C4-2B (cell line): ENCODE measurements at regions not wholly inside any gene's neighbourhood (a gene's known extent, or its start where the extent isn't known, plus 50 kb on each side); places are given as distances from the start of the nearest gene placed in this dataset.

Experiments used
- ZFX ChIP-seq: fragments of 450-650 bp; IDR thresholded peaks from 2 replicates; pipeline ENCODE4 v1.6.1; 2017
- TF ChIP-seq, protein P1 (sequence below): fragments of 450-650 bp; conservative IDR thresholded peaks from 2 replicates; pipeline ENCODE4 v1.5.1; 2017; ENCODE audit warnings: mild to moderate bottlenecking

DNA sequence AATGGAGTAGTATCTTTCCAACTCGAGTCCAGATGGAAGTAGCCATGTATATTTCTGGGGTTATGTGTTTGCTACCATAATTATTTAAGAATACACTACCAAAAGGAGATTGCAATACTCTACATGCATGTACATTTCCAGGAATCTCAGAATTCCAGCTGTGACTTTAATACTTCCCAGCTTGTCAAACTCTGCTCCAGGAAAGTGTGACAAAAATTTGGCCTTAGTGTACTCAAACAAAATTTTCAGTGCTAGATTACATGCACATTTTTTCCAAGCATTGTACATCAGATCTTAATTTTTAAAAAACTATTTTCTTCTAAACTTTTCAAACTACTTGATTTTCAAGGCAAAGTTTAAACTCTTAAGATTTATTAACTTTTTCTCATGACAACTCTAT is 1791.6 kb downstream of the SUCLG1 start:
- TF ChIP-seq, protein P1, sequence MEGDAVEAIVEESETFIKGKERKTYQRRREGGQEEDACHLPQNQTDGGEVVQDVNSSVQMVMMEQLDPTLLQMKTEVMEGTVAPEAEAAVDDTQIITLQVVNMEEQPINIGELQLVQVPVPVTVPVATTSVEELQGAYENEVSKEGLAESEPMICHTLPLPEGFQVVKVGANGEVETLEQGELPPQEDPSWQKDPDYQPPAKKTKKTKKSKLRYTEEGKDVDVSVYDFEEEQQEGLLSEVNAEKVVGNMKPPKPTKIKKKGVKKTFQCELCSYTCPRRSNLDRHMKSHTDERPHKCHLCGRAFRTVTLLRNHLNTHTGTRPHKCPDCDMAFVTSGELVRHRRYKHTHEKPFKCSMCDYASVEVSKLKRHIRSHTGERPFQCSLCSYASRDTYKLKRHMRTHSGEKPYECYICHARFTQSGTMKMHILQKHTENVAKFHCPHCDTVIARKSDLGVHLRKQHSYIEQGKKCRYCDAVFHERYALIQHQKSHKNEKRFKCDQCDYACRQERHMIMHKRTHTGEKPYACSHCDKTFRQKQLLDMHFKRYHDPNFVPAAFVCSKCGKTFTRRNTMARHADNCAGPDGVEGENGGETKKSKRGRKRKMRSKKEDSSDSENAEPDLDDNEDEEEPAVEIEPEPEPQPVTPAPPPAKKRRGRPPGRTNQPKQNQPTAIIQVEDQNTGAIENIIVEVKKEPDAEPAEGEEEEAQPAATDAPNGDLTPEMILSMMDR, result no peak
- no peak for TF ChIP-seq ZFX
